GM12864 (cell line): ENCODE measurements at regions not wholly inside any gene's neighbourhood (a gene's known extent, or its start where the extent isn't known, plus 50 kb on each side); places are given as distances from the start of the nearest gene placed in this dataset.

Experiments
- DNase-seq: peaks from one replicate; pipeline ENCODE4 v3.0.0-alpha.2; 2011; ENCODE audit warnings: low read depth
- H3K4me3 ChIP-seq: 2 replicates; pipeline ENCODE4 v1.5.1; 2011; ENCODE audit warnings: mild to moderate bottlenecking, low read depth, low read length, control low read depth
- CTCF ChIP-seq: IDR thresholded peaks from 2 replicates; pipeline ENCODE4 v1.5.1; 2011; ENCODE audit warnings: low read depth, mild to moderate bottlenecking, moderate library complexity, low read length, control low read depth, inconsistent platforms; ENCODE audit errors: missing control alignments

- DNase-seq: no peak
Measured at GRCh38 chr21:26679284-26679683, 106.2 kb upstream of the CYYR1 start.

GRCh38 chr21:26674323-26674722 is 101.2 kb upstream of the CYYR1 start:
- no peak for TF ChIP-seq CTCF
- H3K4me3 ChIP-seq: no peak overlapping the region
- no peak for DNase-seq

More at GRCh38 chr21:26679284-26679683, 106.2 kb upstream of the CYYR1 start:
- no peak for TF ChIP-seq CTCF
- H3K4me3 ChIP-seq: no peak overlapping the region

GRCh38 chr21:26669215-26669764 is 96.2 kb upstream of the CYYR1 start:
- no peak for TF ChIP-seq CTCF
- no peak for DNase-seq
- H3K4me3 ChIP-seq: no peak overlapping the region

GRCh38 chr21:26659757-26660156 is 86.7 kb upstream of the CYYR1 start:
- H3K4me3 ChIP-seq: no peak overlapping the region
- TF ChIP-seq CTCF: no peak
- DNase-seq: no peak

GRCh38 chr21:26659182-26659581 is 86.1 kb upstream of the CYYR1 start:
- TF ChIP-seq CTCF: no peak
- no peak for DNase-seq
- no peak overlapping the region for H3K4me3 ChIP-seq

GRCh38 chr21:26655460-26655859 is 82.4 kb upstream of the CYYR1 start:
- TF ChIP-seq CTCF: no peak
- H3K4me3 ChIP-seq: no peak overlapping the region
- DNase-seq: no peak

- no peak overlapping the region for H3K4me3 ChIP-seq
- TF ChIP-seq CTCF: no peak
- DNase-seq: no peak
Measured at GRCh38 chr21:26653430-26653829, 80.3 kb upstream of the CYYR1 start.
